ENCODE measurements at regions not wholly inside any gene's neighbourhood (a gene's known extent, or its start where the extent isn't known, plus 50 kb on each side); places are given as distances from the start of the nearest gene placed in this dataset.
"Not testable (repeated sequence)": the region's sequence is repeated elsewhere in the genome, so short reads cannot be mapped to it uniquely, and the experiment has no call there.

GRCh38 chrX:107374831-107375230, 74.6 kb upstream of the FRMPD3 start (continued):
- no peak for TF ChIP-seq EZH2 (IDR thresholded peaks at IDR 0.05; ENCODE audit: low read depth, low read length, severe bottlenecking)
- no peak for TF ChIP-seq POLR2AphosphoS5 (IDR thresholded peaks at IDR 0.05; ENCODE audit: low read depth, low read length)

- H3K18ac ChIP-seq (ENCODE audit: extremely low read depth, low read length); H3K27me3 ChIP-seq (replicated peaks in 1 of 4; ENCODE audit: control insufficient read depth in 3 of 4, extremely low read depth in 1 of 4, insufficient read depth in 3 of 4, low read length in 3 of 4); H3K4ac ChIP-seq (replicated peaks; ENCODE audit: insufficient read length, low read depth, low read length); CTCF ChIA-PET (ENCODE audit: partially characterized antibody); H2AK5ac ChIP-seq (ENCODE audit: low read depth, low read length); H2BK5ac ChIP-seq (ENCODE audit: low read depth, low read length); H4K91ac ChIP-seq (replicated peaks; ENCODE audit: insufficient read length, low read length); H3K79me1 ChIP-seq (ENCODE audit: low read depth, low read length); H3K23me2 ChIP-seq (ENCODE audit: low read depth, low read length); H3K4me3 ChIP-seq (ENCODE audit: extremely low read depth in 1 of 4, insufficient read depth in 2 of 4, low read depth in 3 of 4, low read length in 4 of 4); H2BK20ac ChIP-seq (ENCODE audit: low read length); H3K4me1 ChIP-seq (replicated peaks in 1 of 4; ENCODE audit: control insufficient read depth in 3 of 4, insufficient read depth in 4 of 4, low read length in 3 of 4); DNase-seq (ENCODE audit: low read depth in 1 of 2, low spot score in 2 of 2); H2AFZ ChIP-seq (ENCODE audit: low read length); H3K27ac ChIP-seq (ENCODE audit: low read depth, low read length); H3K9me3 ChIP-seq (ENCODE audit: insufficient read depth in 2 of 2, low read depth in 1 of 2, low read length in 1 of 2); H3K36me3 ChIP-seq (ENCODE audit: control insufficient read depth in 2 of 4, insufficient read depth in 4 of 4, low read length in 3 of 4); H2BK120ac ChIP-seq (replicated peaks; ENCODE audit: low read depth, low read length); H3K23ac ChIP-seq (ENCODE audit: insufficient read length); H3K79me2 ChIP-seq (ENCODE audit: control insufficient read depth in 1 of 2, insufficient read depth in 2 of 2, low read length in 2 of 2); FAIRE-seq; H3K9ac ChIP-seq (replicated peaks in 1 of 4; ENCODE audit: extremely low read depth in 1 of 4, low read depth in 3 of 4, low read length in 3 of 4); H4K8ac ChIP-seq (ENCODE audit: extremely low read depth, insufficient read depth, low read length); H3K4me2 ChIP-seq (ENCODE audit: insufficient read depth in 1 of 2, low read depth in 2 of 2, low read length in 2 of 2); H3K14ac ChIP-seq (ENCODE audit: insufficient read length); H2BK12ac ChIP-seq (ENCODE audit: low read depth, low read length); H4K20me1 ChIP-seq (replicated peaks in 1 of 2; ENCODE audit: control insufficient read depth in 1 of 2, insufficient read depth in 2 of 2, low read length in 2 of 2); POLR2A ChIA-PET (ENCODE audit: partially characterized antibody); H2BK15ac ChIP-seq (ENCODE audit: low read length); H3K56ac ChIP-seq (replicated peaks; ENCODE audit: insufficient read length, low read depth, low read length); H4K5ac ChIP-seq (ENCODE audit: insufficient read length, low read depth, low read length): not testable (repeated sequence)
Observed at GRCh38 chrX:107376186-107376585, 73.3 kb upstream of the FRMPD3 start.

Data from H1 (cell line).